LNCaP clone FGC (cell line): ENCODE measurements at regions not wholly inside any gene's neighbourhood (a gene's known extent, or its start where the extent isn't known, plus 50 kb on each side); places are given as distances from the start of the nearest gene placed in this dataset.

Source experiments
- DNase-seq: peaks from one replicate; pipeline ENCODE4 v3.0.0-alpha.2; 2011; ENCODE audit warnings: low read depth
- H3K4me3 ChIP-seq: 2 replicates; pipeline ENCODE4 v1.5.1; 2011; ENCODE audit warnings: mild to moderate bottlenecking, low read depth, low read length, control low read depth
- TF ChIP-seq, protein P1 (sequence below): IDR thresholded peaks from 2 replicates; pipeline ENCODE4 v1.5.1; 2012; ENCODE audit warnings: mild to moderate bottlenecking; ENCODE audit not compliant: control insufficient read depth, insufficient read depth; ENCODE audit errors: extremely low read depth

DNA sequence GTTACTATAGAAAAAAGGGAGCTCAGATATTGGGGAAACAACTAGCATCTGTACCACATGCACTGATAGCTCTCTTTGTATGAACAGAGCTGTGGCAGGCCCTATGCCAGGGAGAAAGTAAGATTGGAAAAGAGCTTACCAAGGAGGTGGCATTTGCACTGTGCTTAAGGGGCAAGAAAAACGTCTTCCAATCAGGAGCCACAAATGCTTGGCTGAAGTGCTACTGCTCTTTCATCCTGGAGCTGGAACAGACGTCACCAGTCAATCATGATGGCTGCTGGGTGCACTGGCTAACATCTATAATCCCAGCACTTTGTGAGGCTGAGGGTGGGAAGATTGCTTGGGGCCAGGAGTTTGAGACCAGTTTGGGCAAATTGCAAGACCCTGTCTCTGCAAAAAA lies 218.5 kb downstream of the SEC14L1 start:
- TF ChIP-seq, protein P1, sequence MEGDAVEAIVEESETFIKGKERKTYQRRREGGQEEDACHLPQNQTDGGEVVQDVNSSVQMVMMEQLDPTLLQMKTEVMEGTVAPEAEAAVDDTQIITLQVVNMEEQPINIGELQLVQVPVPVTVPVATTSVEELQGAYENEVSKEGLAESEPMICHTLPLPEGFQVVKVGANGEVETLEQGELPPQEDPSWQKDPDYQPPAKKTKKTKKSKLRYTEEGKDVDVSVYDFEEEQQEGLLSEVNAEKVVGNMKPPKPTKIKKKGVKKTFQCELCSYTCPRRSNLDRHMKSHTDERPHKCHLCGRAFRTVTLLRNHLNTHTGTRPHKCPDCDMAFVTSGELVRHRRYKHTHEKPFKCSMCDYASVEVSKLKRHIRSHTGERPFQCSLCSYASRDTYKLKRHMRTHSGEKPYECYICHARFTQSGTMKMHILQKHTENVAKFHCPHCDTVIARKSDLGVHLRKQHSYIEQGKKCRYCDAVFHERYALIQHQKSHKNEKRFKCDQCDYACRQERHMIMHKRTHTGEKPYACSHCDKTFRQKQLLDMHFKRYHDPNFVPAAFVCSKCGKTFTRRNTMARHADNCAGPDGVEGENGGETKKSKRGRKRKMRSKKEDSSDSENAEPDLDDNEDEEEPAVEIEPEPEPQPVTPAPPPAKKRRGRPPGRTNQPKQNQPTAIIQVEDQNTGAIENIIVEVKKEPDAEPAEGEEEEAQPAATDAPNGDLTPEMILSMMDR: no peak
- no peak for DNase-seq
- no peak overlapping the region for H3K4me3 ChIP-seq

DNA sequence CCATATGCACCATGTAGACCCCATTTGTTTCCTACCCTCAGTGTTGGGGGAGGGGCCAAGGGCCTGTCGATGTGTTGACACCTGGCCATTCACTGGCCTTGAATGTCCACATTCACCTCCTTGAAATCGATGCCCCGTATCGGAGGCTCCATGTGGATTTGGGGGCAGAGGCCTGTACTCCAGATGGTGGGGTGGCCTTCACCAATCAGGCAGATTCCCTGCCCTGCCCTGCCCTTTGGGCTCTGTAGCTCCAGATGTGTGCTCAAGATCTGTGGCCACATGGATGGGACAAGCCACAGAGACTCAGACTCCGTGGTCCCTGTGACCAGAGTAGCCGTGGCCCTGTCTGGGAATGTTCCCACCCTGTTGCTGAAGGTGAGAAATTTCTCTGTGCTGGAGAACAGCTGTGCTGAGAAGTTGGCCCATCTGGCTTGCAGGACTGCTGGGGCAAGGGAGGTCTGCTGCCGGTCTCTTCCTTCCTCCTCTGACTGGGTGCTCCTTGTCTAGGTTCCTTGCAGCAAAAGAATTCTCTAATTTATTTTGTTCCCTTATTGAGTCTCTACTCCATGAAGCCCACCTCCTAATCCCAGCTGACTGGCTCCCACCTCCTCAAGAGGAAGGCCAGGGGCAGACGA lies 221.3 kb downstream of the SEC14L1 start:
- no peak for DNase-seq
- TF ChIP-seq, protein P1: no peak
- no peak overlapping the region for H3K4me3 ChIP-seq

GRCh38 chr17:77363821-77364361 lies 223.1 kb downstream of the SEC14L1 start:
- TF ChIP-seq, protein P1: no peak
- DNase-seq: no peak
- no peak overlapping the region for H3K4me3 ChIP-seq

- TF ChIP-seq, protein P1: no peak
- DNase-seq: no peak
Measured at GRCh38 chr17:77364381-77364911, 223.7 kb downstream of the SEC14L1 start.

GRCh38 chr17:77364941-77365583 lies 224.3 kb downstream of the SEC14L1 start:
- DNase-seq: no peak
- TF ChIP-seq, protein P1: no peak
- no peak overlapping the region for H3K4me3 ChIP-seq

More at GRCh38 chr17:77364381-77364911, 223.7 kb downstream of the SEC14L1 start:
- H3K4me3 ChIP-seq: no peak overlapping the region

- DNase-seq: no peak
- H3K4me3 ChIP-seq: no peak overlapping the region
- TF ChIP-seq, protein P1: no peak
Measured at GRCh38 chr17:77365584-77366186, 224.9 kb downstream of the SEC14L1 start.
